ENCODE measurements at regions not wholly inside any gene's neighbourhood (a gene's known extent, or its start where the extent isn't known, plus 50 kb on each side); places are given as distances from the start of the nearest gene placed in this dataset.

- DNase-seq: no peak
Observed at GRCh38 chr13:111862836-111863815, 203.8 kb upstream of the SOX1 start.

- no peak for DNase-seq
Observed at GRCh38 chr13:111864566-111864965, 202.4 kb upstream of the SOX1 start.

- DNase-seq: no peak
Observed at GRCh38 chr13:111865046-111865445, 201.9 kb upstream of the SOX1 start.

GRCh38 chr13:111865826-111866225 is 201.1 kb upstream of the SOX1 start:
- DNase-seq: no peak

GRCh38 chr13:111866731-111867245 is 200.2 kb upstream of the SOX1 start:
- DNase-seq: no peak

- no peak for DNase-seq
Observed at GRCh38 chr13:111867657-111868056, 199.3 kb upstream of the SOX1 start.

GRCh38 chr13:111868716-111869115 is 198.2 kb upstream of the SOX1 start:
- DNase-seq: no peak

GRCh38 chr13:111872475-111873150 is 194.3 kb upstream of the SOX1 start:
- DNase-seq: no peak

- DNase-seq: no peak
Observed at GRCh38 chr13:111873676-111874178, 193.2 kb upstream of the SOX1 start.

- DNase-seq: no peak
Observed at GRCh38 chr13:111874981-111875380, 192.0 kb upstream of the SOX1 start.

- DNase-seq: no peak
Observed at GRCh38 chr13:111875915-111876314, 191.0 kb upstream of the SOX1 start.

GRCh38 chr13:111876506-111876905 is 190.4 kb upstream of the SOX1 start:
- DNase-seq: no peak

GRCh38 chr13:111877906-111878305 is 189.0 kb upstream of the SOX1 start:
- DNase-seq: no peak

- DNase-seq: no peak
Observed at GRCh38 chr13:111879719-111880118, 187.2 kb upstream of the SOX1 start.

- DNase-seq: no peak
Observed at GRCh38 chr13:111880185-111880584, 186.8 kb upstream of the SOX1 start.

- no peak for DNase-seq
Observed at GRCh38 chr13:111881700-111882099, 185.2 kb upstream of the SOX1 start.

- DNase-seq: no peak
Observed at GRCh38 chr13:111882351-111882750, 184.6 kb upstream of the SOX1 start.

- DNase-seq: no peak
Observed at GRCh38 chr13:111883571-111884343, 183.2 kb upstream of the SOX1 start.

GRCh38 chr13:111886217-111886945 is 180.6 kb upstream of the SOX1 start:
- no peak for DNase-seq

- no peak for DNase-seq
Observed at GRCh38 chr13:111893071-111893606, 173.8 kb upstream of the SOX1 start.

GRCh38 chr13:111893607-111894443 is 173.1 kb upstream of the SOX1 start:
- DNase-seq: no peak

All from NCI-H2171 treated with DMSO at 0.1 percent for 48 hours (cell line).